ENCODE measurements at regions not wholly inside any gene's neighbourhood (a gene's known extent, or its start where the extent isn't known, plus 50 kb on each side); places are given as distances from the start of the nearest gene placed in this dataset.

- WGBS, 2 experiments (ENCODE audit: extremely low coverage in 2 of 2, insufficient read length in 1 of 2) = no CpG with 5 or more reads among the region's 2 CpGs
- H3K56ac ChIP-seq (ENCODE audit: extremely low read depth, insufficient read depth, low read length) = no peak overlapping the region
- no peaks in the 10 kb centered on the region for H3K4me1 ChIP-seq (ENCODE audit: control insufficient read depth, insufficient read depth, low read length)
- H3K14ac ChIP-seq (replicated peaks; ENCODE audit: low read depth, low read length) = no peak overlapping the region
- no peak overlapping the region for H3K27ac ChIP-seq (ENCODE audit: insufficient read depth, low read length)
- ChIA-PET POLR2A (ENCODE audit: unreplicated experiment) (no interaction called here), CTCF (no interaction called here)
- H2AK9ac ChIP-seq (replicated peaks; ENCODE audit: low read depth, low read length, poor library complexity) = no peak overlapping the region
- H3K18ac ChIP-seq (ENCODE audit: low read depth, low read length) = no peak overlapping the region
- H2BK120ac ChIP-seq (ENCODE audit: low read depth, low read length) = no peak overlapping the region
- H2BK5ac ChIP-seq (ENCODE audit: low read depth, low read length, poor library complexity, severe bottlenecking) = no peak overlapping the region
- no peak overlapping the region for H4K8ac ChIP-seq (ENCODE audit: low read depth in 2 of 2, low read length in 2 of 2)
- no peaks in the 10 kb centered on the region for H3K9me1 ChIP-seq (ENCODE audit: insufficient read depth, low read length)
- BruUV-seq (replicated peaks) = no TSS peak
- H4K20me1 ChIP-seq (ENCODE audit: insufficient read depth, low read length) = no peaks in the 10 kb centered on the region
- H4K5ac ChIP-seq (ENCODE audit: low read depth, low read length) = no peak overlapping the region
- intact Hi-C loops (cut with micrococcal nuclease) = no loop called here
- H3K27me3 ChIP-seq (ENCODE audit: control insufficient read depth, insufficient read depth, low read length) = no peaks in the 10 kb centered on the region
- no peak overlapping the region for H3K9ac ChIP-seq (ENCODE audit: low read depth, low read length)
- no peaks in the 10 kb centered on the region for H3K9me3 ChIP-seq (ENCODE audit: control insufficient read depth, insufficient read depth, low read length)
- no peak overlapping the region for H3K4me2 ChIP-seq (ENCODE audit: low read depth, low read length)
- no peak overlapping the region for H3K23ac ChIP-seq (ENCODE audit: low read depth, low read length)
- H3K4ac ChIP-seq (ENCODE audit: low read depth, low read length) = no peak overlapping the region
- DNase-seq (no peak), ATAC-seq (ENCODE audit: low read depth) (no peak)
- no peaks in the 10 kb centered on the region for H3K79me1 ChIP-seq (ENCODE audit: low read depth in 1 of 2, low read length in 2 of 2)
- no peak overlapping the region for H2AFZ ChIP-seq (replicated peaks; ENCODE audit: low read length, poor library complexity)
- H2BK20ac ChIP-seq (ENCODE audit: low read depth, low read length) = no peak overlapping the region
- dilution Hi-C loops (cut with HindIII; ENCODE audit: low sequenced_read_pairs, unreplicated experiment) = no loop called here
- H3K36me3 ChIP-seq (ENCODE audit: control insufficient read depth, insufficient read depth, low read length) = no peaks in the 10 kb centered on the region
- in situ Hi-C loops (cut with MboI; ENCODE audit: low sequenced_read_pairs) = no loop called here
- H2BK15ac ChIP-seq (ENCODE audit: low read depth, low read length) = no peak overlapping the region
- H4K91ac ChIP-seq (ENCODE audit: insufficient read depth, low read depth, low read length) = no peak overlapping the region
- TF ChIP-seq POLR2A (IDR thresholded peaks at IDR 0.05; ENCODE audit: low read depth, low read length) (no peak), RCOR1 (IDR thresholded peaks at IDR 0.05; ENCODE audit: insufficient replicate concordance, low read length) (no peak), USF2 (IDR thresholded peaks at IDR 0.05; ENCODE audit: low read depth, low read length) (no peak), RFX5 (IDR thresholded peaks at IDR 0.05; ENCODE audit: low read depth, low read length) (no peak), CTCF (conservative IDR thresholded peaks at IDR 0.05; ENCODE audit: low read depth, low read length) (no peak), MAZ (IDR thresholded peaks at IDR 0.05; ENCODE audit: borderline replicate concordance, low read depth, low read length) (no peak), BHLHE40 (IDR thresholded peaks at IDR 0.05; ENCODE audit: low read depth, low read length) (no peak), CHD1 (IDR thresholded peaks at IDR 0.05; ENCODE audit: low read depth, low read length) (no peak), ELK1 (IDR thresholded peaks at IDR 0.05; ENCODE audit: borderline replicate concordance, low read depth, low read length) (no peak), NFE2L2 (IDR thresholded peaks at IDR 0.05; ENCODE audit: low read depth, low read length) (no peak), RAD21 (IDR thresholded peaks at IDR 0.05; ENCODE audit: low read length) (no peak), MAFK (IDR thresholded peaks at IDR 0.05; ENCODE audit: low read depth, low read length) (no peak), SMC3 (IDR thresholded peaks at IDR 0.05; ENCODE audit: low read depth, low read length) (no peak), MXI1 (IDR thresholded peaks at IDR 0.05; ENCODE audit: borderline replicate concordance, low read depth, low read length) (no peak), CEBPB (IDR thresholded peaks at IDR 0.05; ENCODE audit: low read depth, low read length) (no peak), FOS (IDR thresholded peaks at IDR 0.05; ENCODE audit: low read depth, low read length) (no peak)
- no peak overlapping the region for H2AK5ac ChIP-seq (ENCODE audit: low read depth, low read length)
- H3K4me3 ChIP-seq (ENCODE audit: insufficient read depth, low read depth, low read length) = no peak overlapping the region
Measured at GRCh38 chr4:107122736-107123135, 86.6 kb upstream of the DKK2 start.
